ENCODE measurements at regions not wholly inside any gene's neighbourhood (a gene's known extent, or its start where the extent isn't known, plus 50 kb on each side); places are given as distances from the start of the nearest gene placed in this dataset.

DNA sequence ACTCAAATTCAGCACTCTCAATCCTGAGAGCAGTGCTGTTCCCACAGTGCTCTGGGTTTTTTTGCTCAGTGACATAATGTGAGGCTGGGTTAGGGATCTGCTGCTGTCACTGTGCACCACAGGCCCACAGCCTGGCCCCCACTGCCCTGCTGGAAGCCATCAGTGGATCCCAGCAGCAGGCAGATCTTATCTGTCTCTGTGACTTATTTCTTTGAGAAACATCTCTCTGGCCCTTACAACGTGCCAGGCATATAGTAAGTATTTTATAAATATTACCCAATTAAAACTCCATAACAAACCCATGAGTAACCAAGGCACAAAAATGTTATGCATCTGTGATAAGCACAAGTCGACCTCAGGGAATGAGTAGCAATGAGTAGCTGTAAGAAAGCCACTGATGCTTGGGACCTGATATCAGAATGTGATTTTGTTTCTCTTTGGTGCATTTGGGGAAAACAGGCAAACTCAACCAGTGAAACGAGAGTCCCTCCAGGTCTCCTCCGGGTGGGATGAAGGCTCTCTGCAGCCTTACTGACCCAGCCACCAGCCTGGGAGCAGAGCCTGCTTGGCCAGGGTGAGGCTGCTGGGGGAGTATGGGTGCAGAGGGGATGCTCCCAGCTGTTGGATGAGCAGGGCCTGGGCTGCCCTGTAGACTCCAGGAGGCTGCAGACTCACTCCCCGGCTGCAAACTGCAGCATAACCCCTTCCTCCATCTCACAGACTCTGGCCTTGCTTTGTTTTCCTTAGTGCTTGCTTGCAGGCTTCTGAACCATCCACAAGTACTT lies 172.7 kb upstream of the LNX1 start:
- Histone ChIP-seq H3K9me2 (replicated peaks; ENCODE audit: insufficient read depth, low read length) (no peaks in the 10 kb centered on the region), H3K4me1 (ENCODE audit: low read length) (no peaks in the 10 kb centered on the region), H3K4me2 (ENCODE audit: low read depth, low read length) (no peak overlapping the region), H3K36me3 (replicated peaks; ENCODE audit: insufficient read depth, low read length) (no peaks in the 10 kb centered on the region), H3K27me3 (replicated peaks; ENCODE audit: insufficient read depth, low read length) (no peaks in the 10 kb centered on the region), H3K27ac (ENCODE audit: low read length) (no peak overlapping the region), H3F3A (ENCODE audit: insufficient read depth, low read length) (no peaks in the 10 kb centered on the region), H3K9me3 (replicated peaks; ENCODE audit: insufficient read depth, low read length) (no peaks in the 10 kb centered on the region), H3K79me2 (ENCODE audit: low read length) (no peaks in the 10 kb centered on the region), H3K4me3 (ENCODE audit: low read length) (no peak overlapping the region), H2AFZ (ENCODE audit: low read length) (no peak overlapping the region), H3K9ac (ENCODE audit: low read length) (no peak overlapping the region), H4K20me1 (ENCODE audit: insufficient read depth, low read length) (no peaks in the 10 kb centered on the region)
- TF ChIP-seq EZH2 (optimal IDR thresholded peaks at IDR 0.05; ENCODE audit: low read depth, low read length), result no peak
- TF ChIP-seq EZH2phosphoT487 (IDR thresholded peaks at IDR 0.05; ENCODE audit: low read length), result no peak
- TF ChIP-seq, protein P1, sequence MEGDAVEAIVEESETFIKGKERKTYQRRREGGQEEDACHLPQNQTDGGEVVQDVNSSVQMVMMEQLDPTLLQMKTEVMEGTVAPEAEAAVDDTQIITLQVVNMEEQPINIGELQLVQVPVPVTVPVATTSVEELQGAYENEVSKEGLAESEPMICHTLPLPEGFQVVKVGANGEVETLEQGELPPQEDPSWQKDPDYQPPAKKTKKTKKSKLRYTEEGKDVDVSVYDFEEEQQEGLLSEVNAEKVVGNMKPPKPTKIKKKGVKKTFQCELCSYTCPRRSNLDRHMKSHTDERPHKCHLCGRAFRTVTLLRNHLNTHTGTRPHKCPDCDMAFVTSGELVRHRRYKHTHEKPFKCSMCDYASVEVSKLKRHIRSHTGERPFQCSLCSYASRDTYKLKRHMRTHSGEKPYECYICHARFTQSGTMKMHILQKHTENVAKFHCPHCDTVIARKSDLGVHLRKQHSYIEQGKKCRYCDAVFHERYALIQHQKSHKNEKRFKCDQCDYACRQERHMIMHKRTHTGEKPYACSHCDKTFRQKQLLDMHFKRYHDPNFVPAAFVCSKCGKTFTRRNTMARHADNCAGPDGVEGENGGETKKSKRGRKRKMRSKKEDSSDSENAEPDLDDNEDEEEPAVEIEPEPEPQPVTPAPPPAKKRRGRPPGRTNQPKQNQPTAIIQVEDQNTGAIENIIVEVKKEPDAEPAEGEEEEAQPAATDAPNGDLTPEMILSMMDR (IDR thresholded peaks at IDR 0.05; ENCODE audit: low read length), result no peak
- DNase-seq, result no peak

GRCh38 chr4:53755656-53756055 lies 164.4 kb upstream of the LNX1 start:
- no peaks in the 10 kb centered on the region for H3K9me3 ChIP-seq (replicated peaks; ENCODE audit: insufficient read depth, low read length)
- H3K4me3 ChIP-seq (ENCODE audit: low read length), result no peak overlapping the region

DNA sequence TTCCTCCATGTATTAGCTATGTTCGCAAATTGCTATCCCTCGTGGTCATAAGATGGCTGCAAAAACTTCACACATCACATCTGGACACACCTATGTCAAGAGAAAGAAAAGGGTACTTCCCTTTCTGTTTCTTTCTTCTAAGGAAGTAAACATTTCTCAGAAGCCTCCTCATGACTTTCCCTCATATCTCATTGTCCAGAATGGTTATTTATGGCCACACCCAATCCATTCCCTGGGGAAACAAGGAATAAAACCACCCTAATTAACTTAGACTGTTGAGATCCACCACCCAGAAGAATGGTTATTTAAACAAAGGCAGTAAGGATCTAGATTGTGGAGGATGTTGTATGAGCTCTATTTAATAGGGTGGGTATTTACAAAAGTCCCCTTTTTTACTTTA lies 160.8 kb upstream of the LNX1 start:
- TF ChIP-seq EZH2 (optimal IDR thresholded peaks at IDR 0.05; ENCODE audit: low read depth, low read length) (no peak), EZH2phosphoT487 (IDR thresholded peaks at IDR 0.05; ENCODE audit: low read length) (no peak)
- TF ChIP-seq, protein P1 (IDR thresholded peaks at IDR 0.05; ENCODE audit: low read length), result no peak
- Histone ChIP-seq H3K9me3 (replicated peaks; ENCODE audit: insufficient read depth, low read length) (no peaks in the 10 kb centered on the region), H2AFZ (ENCODE audit: low read length) (no peak overlapping the region), H3K27ac (ENCODE audit: low read length) (no peak overlapping the region), H3F3A (ENCODE audit: insufficient read depth, low read length) (peaks cover 17% of the 10 kb centered on the region), H3K79me2 (ENCODE audit: low read length) (no peaks in the 10 kb centered on the region), H3K9me2 (replicated peaks; ENCODE audit: insufficient read depth, low read length) (no peaks in the 10 kb centered on the region), H3K4me3 (ENCODE audit: low read length) (no peak overlapping the region), H3K4me1 (ENCODE audit: low read length) (peaks cover 18% of the 10 kb centered on the region), H3K9ac (ENCODE audit: low read length) (no peak overlapping the region), H3K36me3 (replicated peaks; ENCODE audit: insufficient read depth, low read length) (no peaks in the 10 kb centered on the region), H3K4me2 (ENCODE audit: low read depth, low read length) (no peak overlapping the region), H3K27me3 (replicated peaks; ENCODE audit: insufficient read depth, low read length) (no peaks in the 10 kb centered on the region), H4K20me1 (ENCODE audit: insufficient read depth, low read length) (no peaks in the 10 kb centered on the region)
- DNase-seq, result no peak

More at GRCh38 chr4:53755656-53756055, 164.4 kb upstream of the LNX1 start:
- H4K20me1 ChIP-seq (ENCODE audit: insufficient read depth, low read length), result no peaks in the 10 kb centered on the region
- H3F3A ChIP-seq (ENCODE audit: insufficient read depth, low read length), result no peaks in the 10 kb centered on the region
- no peaks in the 10 kb centered on the region for H3K27me3 ChIP-seq (replicated peaks; ENCODE audit: insufficient read depth, low read length)
- H3K9me2 ChIP-seq (replicated peaks; ENCODE audit: insufficient read depth, low read length), result no peaks in the 10 kb centered on the region
- TF ChIP-seq, protein P1 (IDR thresholded peaks at IDR 0.05; ENCODE audit: low read length), result no peak
- no peaks in the 10 kb centered on the region for H3K79me2 ChIP-seq (ENCODE audit: low read length)
- H3K9ac ChIP-seq (ENCODE audit: low read length), result no peak overlapping the region
- DNase-seq, result no peak
- H3K4me2 ChIP-seq (ENCODE audit: low read depth, low read length), result no peak overlapping the region
- H2AFZ ChIP-seq (ENCODE audit: low read length), result no peak overlapping the region
- no peaks in the 10 kb centered on the region for H3K4me1 ChIP-seq (ENCODE audit: low read length)
- H3K36me3 ChIP-seq (replicated peaks; ENCODE audit: insufficient read depth, low read length), result no peaks in the 10 kb centered on the region
- no peak overlapping the region for H3K27ac ChIP-seq (ENCODE audit: low read length)
